ENCODE measurements at regions not wholly inside any gene's neighbourhood (a gene's known extent, or its start where the extent isn't known, plus 50 kb on each side); places are given as distances from the start of the nearest gene placed in this dataset.
"Not testable (repeated sequence)": the region's sequence is repeated elsewhere in the genome, so short reads cannot be mapped to it uniquely, and the experiment has no call there.

- H3K4me3 ChIP-seq (ENCODE audit: low read depth, low read length), result no peak overlapping the region
- no peak for DNase-seq (ENCODE audit: low read depth)
Measured at GRCh38 chr10:123393170-123393569, 239.0 kb downstream of the BUB3 start.

GRCh38 chr10:123394382-123394781, 240.2 kb downstream of the BUB3 start:
- DNase-seq (ENCODE audit: low read depth), result no peak
- H3K4me3 ChIP-seq (ENCODE audit: low read depth, low read length), result no peak overlapping the region

GRCh38 chr10:123395234-123395633, 241.0 kb downstream of the BUB3 start:
- not testable (repeated sequence) for DNase-seq (ENCODE audit: low read depth); H3K4me3 ChIP-seq (ENCODE audit: low read depth, low read length)

- DNase-seq (ENCODE audit: low read depth), result no peak
- no peak overlapping the region for H3K4me3 ChIP-seq (ENCODE audit: low read depth, low read length)
Measured at GRCh38 chr10:123395906-123396305, 241.7 kb downstream of the BUB3 start.

DNA sequence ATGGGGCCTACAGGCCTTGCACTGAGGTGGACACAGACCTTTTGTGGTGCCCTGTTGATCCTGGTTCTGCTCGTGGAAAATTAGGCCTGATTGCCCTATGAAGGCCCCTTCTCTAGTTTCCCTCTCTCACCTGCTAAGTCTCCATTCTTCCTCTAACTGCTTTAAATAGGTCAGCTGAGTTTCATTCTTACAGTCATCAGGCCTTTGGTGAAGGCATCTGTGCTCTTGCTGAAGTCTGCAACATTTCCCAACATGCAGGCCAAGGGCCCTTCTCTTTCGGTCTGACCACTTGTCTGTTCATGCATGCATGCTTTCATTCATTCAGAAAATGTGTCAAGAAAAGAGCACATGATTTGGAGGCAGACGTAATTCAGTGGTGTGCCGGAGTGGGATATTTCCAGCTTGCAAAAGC, 244.0 kb downstream of the BUB3 start:
- DNase-seq (ENCODE audit: low read depth), result no peak
- H3K4me3 ChIP-seq (ENCODE audit: low read depth, low read length), result no peak overlapping the region

DNA sequence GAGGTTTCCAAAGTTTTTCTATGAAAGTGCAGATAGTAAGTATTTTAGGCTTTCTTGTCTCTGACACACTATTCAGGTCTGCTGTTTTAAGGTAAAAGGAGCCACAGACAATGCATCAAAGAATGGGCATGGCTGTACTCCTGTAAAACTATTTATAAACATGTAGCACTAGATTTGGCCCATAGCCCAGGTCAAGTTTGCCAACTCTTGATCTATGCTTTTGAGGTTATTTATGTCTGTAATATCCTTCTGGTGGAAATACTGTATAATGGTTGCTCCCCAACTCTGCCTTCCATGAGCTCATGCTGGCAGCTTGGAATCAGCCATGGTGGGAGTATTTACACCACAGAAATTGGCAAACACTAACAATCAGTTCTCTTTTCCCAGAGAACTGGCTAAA, 244.6 kb downstream of the BUB3 start:
- DNase-seq (ENCODE audit: low read depth), result no peak
- no peak overlapping the region for H3K4me3 ChIP-seq (ENCODE audit: low read depth, low read length)

- no peak for DNase-seq (ENCODE audit: low read depth)
- no peak overlapping the region for H3K4me3 ChIP-seq (ENCODE audit: low read depth, low read length)
Measured at GRCh38 chr10:123399276-123399839, 245.2 kb downstream of the BUB3 start.

- H3K4me3 ChIP-seq (ENCODE audit: low read depth, low read length), result no peak overlapping the region
- no peak for DNase-seq (ENCODE audit: low read depth)
Measured at GRCh38 chr10:123402021-123402420, 247.8 kb downstream of the BUB3 start.

- no peak for DNase-seq (ENCODE audit: low read depth)
Measured at GRCh38 chr10:123402656-123403055, 248.5 kb downstream of the BUB3 start.

DNA sequence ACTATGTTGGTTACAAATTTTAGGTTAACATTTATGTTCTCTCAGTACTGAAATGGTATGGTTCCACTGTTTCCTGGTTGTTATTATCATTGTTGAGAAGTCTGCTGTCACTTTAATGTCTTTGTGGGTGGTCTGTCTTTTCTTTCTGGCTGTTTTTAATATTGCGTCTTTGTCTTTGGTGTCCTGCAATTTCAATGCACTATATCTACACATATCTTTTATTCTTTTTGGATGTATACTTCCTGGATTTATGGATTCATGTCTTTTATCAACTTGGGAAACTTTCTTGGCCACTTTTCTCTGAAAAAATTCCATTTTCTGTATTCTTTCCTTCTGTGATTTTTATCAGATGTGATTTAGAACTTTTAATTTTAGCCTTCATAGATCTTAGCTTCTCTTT, 250.2 kb downstream of the BUB3 start:
- H3K4me3 ChIP-seq (ENCODE audit: low read depth, low read length), result no peak overlapping the region
- DNase-seq (ENCODE audit: low read depth), result no peak

More at GRCh38 chr10:123402656-123403055, 248.5 kb downstream of the BUB3 start:
- H3K4me3 ChIP-seq (ENCODE audit: low read depth, low read length), result no peak overlapping the region

DNA sequence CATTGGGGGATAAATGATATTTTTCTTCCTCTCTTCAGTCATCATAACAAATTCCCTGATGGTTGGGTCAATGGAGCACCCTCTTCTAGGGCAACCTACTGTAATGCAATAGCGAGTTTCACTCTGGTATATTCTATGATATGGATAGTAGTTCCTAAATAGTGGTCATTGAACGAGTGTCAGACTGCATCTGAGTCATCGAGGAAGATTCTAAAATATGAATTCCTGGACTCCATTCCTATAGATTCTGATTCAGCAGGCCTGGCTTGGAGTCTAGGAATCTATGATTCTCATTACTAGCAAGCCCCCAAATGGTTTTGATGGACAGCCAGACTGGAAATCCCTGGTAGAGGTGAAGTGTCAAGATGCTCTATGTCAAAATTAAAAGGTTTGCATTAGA, 254.5 kb downstream of the BUB3 start:
- H3K4me3 ChIP-seq (ENCODE audit: low read depth, low read length), result no peak overlapping the region
- DNase-seq (ENCODE audit: low read depth), result no peak

- no peak for DNase-seq (ENCODE audit: low read depth)
- H3K4me3 ChIP-seq (ENCODE audit: low read depth, low read length), result no peak overlapping the region
Measured at GRCh38 chr10:123409426-123409825, 255.2 kb downstream of the BUB3 start.

DNA sequence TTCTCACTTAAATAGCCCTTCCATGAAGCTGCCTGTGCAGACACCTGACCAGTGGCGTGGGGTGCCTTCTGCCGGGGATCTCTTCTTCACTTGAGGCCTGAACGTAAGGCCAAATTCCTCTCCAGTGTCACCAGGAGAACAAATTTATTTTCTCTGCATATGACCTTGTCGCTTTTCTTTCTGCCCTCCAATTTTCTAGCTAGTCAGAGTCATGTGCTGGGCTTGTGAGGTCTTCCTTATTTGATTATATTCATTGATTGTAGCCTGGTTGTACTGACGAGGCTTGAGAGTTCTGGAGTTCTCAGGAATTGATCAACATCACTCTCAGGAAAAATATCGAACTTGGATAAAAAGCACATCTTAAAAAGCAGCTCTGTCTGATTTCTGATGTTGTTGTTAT, 255.7 kb downstream of the BUB3 start:
- H3K4me3 ChIP-seq (ENCODE audit: low read depth, low read length), result no peak overlapping the region

GRCh38 chr10:123413353-123413752, 252.8 kb upstream of the GPR26 start:
- no peak for DNase-seq (ENCODE audit: low read depth)

More for the DNA sequence above, 255.7 kb downstream of the BUB3 start:
- DNase-seq (ENCODE audit: low read depth), result no peak

DNA sequence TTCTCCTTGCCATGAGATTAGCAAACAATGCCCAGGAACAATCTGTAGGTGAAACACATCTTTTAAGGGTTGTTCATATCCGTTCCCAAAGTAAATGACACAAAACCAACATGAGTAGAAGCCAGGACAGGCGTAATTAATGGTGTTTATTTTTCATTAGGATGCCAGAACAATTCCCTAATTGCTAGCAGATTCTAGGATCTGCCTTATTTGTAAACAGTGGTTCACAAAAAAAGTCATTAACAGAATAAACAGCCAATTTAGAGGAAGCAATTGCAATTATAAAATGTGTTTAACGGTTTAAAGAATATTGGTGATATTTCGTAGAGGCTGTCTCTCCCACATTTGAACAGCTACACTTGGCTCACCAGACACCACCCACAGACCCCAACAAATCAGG, 250.6 kb upstream of the GPR26 start:
- no peak for DNase-seq (ENCODE audit: low read depth)
- H3K4me3 ChIP-seq (ENCODE audit: low read depth, low read length), result no peak overlapping the region

More at GRCh38 chr10:123413353-123413752, 252.8 kb upstream of the GPR26 start:
- no peak overlapping the region for H3K4me3 ChIP-seq (ENCODE audit: low read depth, low read length)

DNA sequence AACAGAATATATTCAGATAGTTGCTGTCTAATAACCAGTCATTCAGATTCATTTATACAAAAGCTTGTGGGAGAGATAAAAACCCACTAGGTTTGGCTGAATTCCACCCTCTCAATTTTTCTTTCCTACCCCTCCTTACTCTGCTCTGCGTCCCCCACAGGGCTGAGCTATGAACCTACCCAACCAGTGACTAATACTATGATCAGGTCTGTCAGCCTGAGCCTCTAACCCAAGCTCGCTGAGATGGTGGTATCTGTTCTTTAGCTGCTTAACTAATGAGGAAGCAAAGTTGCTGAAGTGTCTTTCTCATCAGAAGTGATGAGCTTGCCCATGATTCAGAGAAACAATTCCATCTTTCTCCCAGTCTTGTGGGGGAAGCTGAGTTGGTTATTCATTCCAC, 248.7 kb upstream of the GPR26 start:
- DNase-seq (ENCODE audit: low read depth), result no peak
- no peak overlapping the region for H3K4me3 ChIP-seq (ENCODE audit: low read depth, low read length)

DNA sequence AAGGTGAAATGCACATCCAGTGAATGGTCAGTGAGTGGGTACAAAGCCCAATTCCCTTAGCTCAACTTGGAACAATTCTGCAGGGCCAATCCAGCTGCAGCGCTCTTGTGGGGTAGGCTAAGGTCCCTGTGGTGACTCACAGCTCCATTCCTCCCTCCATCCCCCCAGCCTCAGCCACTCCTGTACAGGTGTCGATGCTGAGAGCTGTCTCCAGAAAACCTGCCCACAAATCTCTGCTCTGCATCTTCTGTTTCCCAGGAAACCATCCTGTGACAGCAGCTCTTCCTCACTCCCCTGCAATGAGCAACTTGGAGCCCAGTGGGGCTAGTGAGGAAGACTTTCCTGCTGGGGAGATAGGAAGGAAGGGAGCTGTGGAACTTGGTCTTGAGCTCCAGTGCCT, 244.7 kb upstream of the GPR26 start:
- no peak for DNase-seq (ENCODE audit: low read depth)
- H3K4me3 ChIP-seq (ENCODE audit: low read depth, low read length), result no peak overlapping the region

DNA sequence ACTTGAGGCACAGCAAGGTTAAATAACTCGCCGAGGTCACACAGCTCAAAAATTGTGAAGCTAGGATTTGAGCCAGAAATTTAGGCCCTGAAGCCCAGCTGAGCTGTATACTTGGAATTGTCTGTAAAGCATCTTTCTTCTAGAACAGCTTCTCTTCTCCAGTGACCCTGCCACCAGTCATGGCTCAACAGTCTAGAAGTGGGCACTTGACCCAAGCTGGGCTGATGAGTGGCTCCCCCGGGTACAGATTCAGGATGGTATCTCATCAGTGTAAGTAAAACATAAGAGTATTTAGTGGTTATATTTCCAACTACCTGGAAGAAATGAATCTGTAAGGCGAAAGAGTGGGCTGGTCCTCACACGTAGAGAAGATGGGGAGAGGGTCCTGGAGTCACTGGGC, 243.9 kb upstream of the GPR26 start:
- no peak for DNase-seq (ENCODE audit: low read depth)
- H3K4me3 ChIP-seq (ENCODE audit: low read depth, low read length), result no peak overlapping the region

GRCh38 chr10:123424537-123424936, 241.6 kb upstream of the GPR26 start:
- no peak for DNase-seq (ENCODE audit: low read depth)
- H3K4me3 ChIP-seq (ENCODE audit: low read depth, low read length), result no peak overlapping the region

DNA sequence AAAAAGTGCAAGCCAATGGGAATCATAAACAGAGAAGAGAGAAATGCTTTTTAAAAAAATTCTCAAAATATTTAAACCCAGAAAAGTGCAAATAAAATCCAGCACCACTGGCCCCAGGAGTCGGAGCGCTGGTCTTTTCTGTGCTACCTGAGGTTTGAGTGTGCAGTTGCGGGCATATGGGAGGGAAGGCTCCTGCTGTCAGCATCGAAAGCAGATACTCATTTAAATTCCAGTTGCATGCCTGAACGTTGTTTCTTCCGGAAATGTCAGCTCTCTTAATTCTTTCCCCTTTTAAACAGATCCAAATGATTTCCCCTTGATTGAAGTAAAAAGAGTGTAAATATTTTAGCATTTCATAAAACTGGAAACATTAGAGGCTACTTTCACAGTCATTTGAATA, 240.5 kb upstream of the GPR26 start:
- H3K4me3 ChIP-seq (ENCODE audit: low read depth, low read length), result no peak overlapping the region
- no peak for DNase-seq (ENCODE audit: low read depth)

GRCh38 chr10:123427165-123427786, 238.9 kb upstream of the GPR26 start:
- DNase-seq (ENCODE audit: low read depth), result no peak
- H3K4me3 ChIP-seq (ENCODE audit: low read depth, low read length), result no peak overlapping the region

- no peak overlapping the region for H3K4me3 ChIP-seq (ENCODE audit: low read depth, low read length)
- no peak for DNase-seq (ENCODE audit: low read depth)
Measured at GRCh38 chr10:123428391-123428790, 237.8 kb upstream of the GPR26 start.

All from skeletal muscle cell (primary cell).